SK-N-SH (cell line): ENCODE measurements at regions not wholly inside any gene's neighbourhood (a gene's known extent, or its start where the extent isn't known, plus 50 kb on each side); places are given as distances from the start of the nearest gene placed in this dataset.

Source experiments
- CTCF ChIP-seq: fragments of 200-600 bp; sonication (generic); IDR thresholded peaks from 2 replicates; pipeline ENCODE4 v1.6.1; 2017; ENCODE audit warnings: antibody characterized with exemption, mild to moderate bottlenecking, moderate library complexity
- EP300 ChIP-seq, 2 experiments: IDR thresholded peaks; 2 replicates each; pipeline versions ENCODE4 v1.4.0 to v1.6.1; 2012; ENCODE audit warnings: borderline replicate concordance in 1 of 2, low read depth in 1 of 2, low read length in 1 of 2
- IRF3 ChIP-seq: fragments of 150-350 bp; IDR thresholded peaks from 2 replicates; pipeline ENCODE4 v1.6.1; 2016; ENCODE audit warnings: mild to moderate bottlenecking, low read depth, low read length
- MXI1 ChIP-seq: IDR thresholded peaks from 2 replicates; pipeline ENCODE4 v1.6.1; 2012; ENCODE audit warnings: mild to moderate bottlenecking, low read depth, low read length, improper control_type of control experiment
- POLR2AphosphoS5 ChIP-seq: IDR thresholded peaks from 2 replicates; pipeline ENCODE4 v1.6.1; 2012; ENCODE audit warnings: low read depth, low read length
- RAD21 ChIP-seq: IDR thresholded peaks from 2 replicates; pipeline ENCODE4 v1.6.1; 2012; ENCODE audit warnings: mild to moderate bottlenecking, low read length
- REST ChIP-seq: IDR thresholded peaks from 2 replicates; pipeline ENCODE4 v1.6.1; 2012; ENCODE audit warnings: mild to moderate bottlenecking, low read depth, low read length, moderate library complexity
- SIN3A ChIP-seq: IDR thresholded peaks from 2 replicates; pipeline ENCODE4 v1.6.1; 2012; ENCODE audit warnings: low read depth, mild to moderate bottlenecking, low read length, moderate library complexity, borderline replicate concordance
- SMC3 ChIP-seq: IDR thresholded peaks from 2 replicates; pipeline ENCODE4 v1.6.1; 2012; ENCODE audit warnings: low read depth, low read length, improper control_type of control experiment
- TCF12 ChIP-seq: IDR thresholded peaks from 2 replicates; pipeline ENCODE4 v1.4.0; 2012
- ZBTB33 ChIP-seq: IDR thresholded peaks from 2 replicates; pipeline ENCODE4 v1.4.0; 2012; ENCODE audit warnings: low read depth, borderline replicate concordance

- TF ChIP-seq CTCF = no peak
- no peak for TF ChIP-seq MXI1
- TF ChIP-seq ZBTB33 = no peak
- TF ChIP-seq REST = no peak
- no peak for TF ChIP-seq RAD21
- TF ChIP-seq TCF12 = no peak
- no peak for TF ChIP-seq POLR2AphosphoS5
- no peak for TF ChIP-seq SMC3
- TF ChIP-seq IRF3 = no peak
- TF ChIP-seq EP300 (IDR thresholded peaks at IDR 0.05; ENCODE audit: borderline replicate concordance in 1 of 2, low read depth in 1 of 2, low read length in 1 of 2) = no peak
- TF ChIP-seq SIN3A = no peak
Measured at GRCh38 chr14:61185534-61185933, 95.6 kb downstream of the TMEM30B start.
